Sciatic nerve (tissue), 2 donors: ENCODE measurements at regions not wholly inside any gene's neighbourhood (a gene's known extent, or its start where the extent isn't known, plus 50 kb on each side); places are given as distances from the start of the nearest gene placed in this dataset.
A peak's percentile ranks its signal among the peaks of the same experiment; 100 is the strongest.
"Not testable (repeated sequence)": the region's sequence is repeated elsewhere in the genome, so short reads cannot be mapped to it uniquely, and the experiment has no call there.

ENCODE experiments used
- ATAC-seq: fragments of 200-7000 bp; cut with Tn5 transposase; one replicate; pipeline ENCODE4 v1.9.1; 2020; ENCODE audit warnings: mild to moderate bottlenecking, moderate library complexity
- DNase-seq: peaks from one replicate; pipeline ENCODE4 v3.0.0-alpha.2; 2020; ENCODE audit warnings: low spot score
- intact Hi-C: fragments of 100-400 bp; cut with DNase I; formaldehyde crosslinking; loops from one replicate; pipeline ENCODE4 v1.14.2; 2022
- donor health status: DM: no; HTN: no; CAD: no.
- donor health status: DM: no; HTN: no; CAD: no.

- intact Hi-C loops, result no loop called here
- DNase-seq (no peak), ATAC-seq (no peak)
These were observed 70.4 kb upstream of the VIPR2 start for GRCh38 chr7:159215076-159215475.

GRCh38 chr7:159213253-159213652 lies 68.6 kb upstream of the VIPR2 start:
- intact Hi-C loops, result no loop called here
- ATAC-seq, result no peak
- DNase-seq, result no peak

GRCh38 chr7:159212226-159212625 lies 67.6 kb upstream of the VIPR2 start:
- no peak for DNase-seq
- intact Hi-C loops, result no loop called here
- ATAC-seq, result no peak

- intact Hi-C loops, result no loop called here
- DNase-seq, result no peak
- peak; percentile 49 for ATAC-seq
These were observed 67.0 kb upstream of the VIPR2 start for GRCh38 chr7:159211540-159212182.

- ATAC-seq (no peak), DNase-seq (no peak)
- intact Hi-C loops, result no loop called here
These were observed 66.0 kb upstream of the VIPR2 start for GRCh38 chr7:159210581-159211235.

- DNase-seq (no peak), ATAC-seq (no peak)
- intact Hi-C loops, result no loop called here
These were observed 64.8 kb upstream of the VIPR2 start for GRCh38 chr7:159209429-159209828.

GRCh38 chr7:159207951-159208350 lies 63.3 kb upstream of the VIPR2 start:
- DNase-seq, result no peak
- no peak for ATAC-seq
- intact Hi-C loops, result no loop called here

GRCh38 chr7:159207393-159207792 lies 62.7 kb upstream of the VIPR2 start:
- intact Hi-C loops, result no loop called here
- DNase-seq (no peak), ATAC-seq (no peak)

GRCh38 chr7:159205833-159206232 lies 61.2 kb upstream of the VIPR2 start:
- ATAC-seq, result no peak
- intact Hi-C loops, result no loop called here
- DNase-seq, result no peak

GRCh38 chr7:159204664-159205063 lies 60.0 kb upstream of the VIPR2 start:
- ATAC-seq (no peak), DNase-seq (no peak)
- intact Hi-C loops, result no loop called here

GRCh38 chr7:159203253-159203652 lies 58.6 kb upstream of the VIPR2 start:
- ATAC-seq, intact Hi-C loops, DNase-seq: not testable (repeated sequence)

- ATAC-seq (no peak), DNase-seq (no peak)
- intact Hi-C loops, result no loop called here
These were observed 57.2 kb upstream of the VIPR2 start for GRCh38 chr7:159201722-159202330.

- no peak for ATAC-seq
- intact Hi-C loops, result no loop called here
- DNase-seq, result no peak
These were observed 55.8 kb upstream of the VIPR2 start for GRCh38 chr7:159200421-159200820.

GRCh38 chr7:159198016-159198724 lies 53.5 kb upstream of the VIPR2 start:
- intact Hi-C loops, result no loop called here
- DNase-seq (no peak), ATAC-seq (no peak)

- ATAC-seq (peak; percentile 50), DNase-seq (no peak)
- intact Hi-C loops, result no loop called here
These were observed 52.7 kb upstream of the VIPR2 start for GRCh38 chr7:159197066-159197975.

GRCh38 chr7:159196584-159196983 lies 51.9 kb upstream of the VIPR2 start:
- intact Hi-C loops, result no loop called here
- no peak for DNase-seq
- no peak for ATAC-seq

GRCh38 chr7:159195946-159196345 lies 51.3 kb upstream of the VIPR2 start:
- no peak for DNase-seq

More at GRCh38 chr7:159195946-159196345, 51.3 kb upstream of the VIPR2 start:
- ATAC-seq, result no peak
- intact Hi-C loops, result no loop called here
